GM23338 (cell line): ENCODE measurements at regions not wholly inside any gene's neighbourhood (a gene's known extent, or its start where the extent isn't known, plus 50 kb on each side); places are given as distances from the start of the nearest gene placed in this dataset.

Experiments
- ATAC-seq: fragments of 200-7000 bp; cut with Tn5 transposase; 3 replicates; pipeline ENCODE4 v1.9.1; 2020
- DNase-seq: peaks from one replicate; pipeline ENCODE4 v3.0.0-alpha.2; 2015; ENCODE audit warnings: low spot score
- H2AFZ ChIP-seq: fragments of 200-600 bp; sonication (generic); 2 replicates; pipeline ENCODE4 v1.8.0; 2016; ENCODE audit warnings: antibody characterized with exemption, mild to moderate bottlenecking, moderate library complexity
- H3F3A ChIP-seq: fragments of 200-600 bp; sonication (generic); replicated peaks from 2 replicates; pipeline ENCODE4 v1.8.0; 2017; ENCODE audit warnings: antibody characterized with exemption, mixed run types, low read depth
- H3K27ac ChIP-seq: fragments of 200-600 bp; sonication (generic); 2 replicates; pipeline ENCODE4 v1.6.1; 2016; ENCODE audit warnings: low read depth
- H3K27me3 ChIP-seq: fragments of 200-600 bp; sonication (generic); 2 replicates; pipeline ENCODE4 v1.8.0; 2016; ENCODE audit warnings: mild to moderate bottlenecking, mixed run types, moderate library complexity; ENCODE audit not compliant: insufficient read depth
- H3K36me3 ChIP-seq: fragments of 200-600 bp; sonication (generic); 2 replicates; pipeline ENCODE4 v1.8.0; 2016; ENCODE audit warnings: mild to moderate bottlenecking; ENCODE audit not compliant: insufficient read depth
- H3K4me1 ChIP-seq: fragments of 200-600 bp; sonication (generic); 2 replicates; pipeline ENCODE4 v1.8.0; 2016; ENCODE audit warnings: mild to moderate bottlenecking, moderate library complexity; ENCODE audit not compliant: insufficient read depth
- H3K4me2 ChIP-seq: fragments of 200-600 bp; sonication (generic); 2 replicates; pipeline ENCODE4 v1.7.1; 2017; ENCODE audit warnings: mixed run types
- H3K4me3 ChIP-seq: fragments of 200-600 bp; sonication (generic); 2 replicates; pipeline ENCODE4 v1.6.1; 2016; ENCODE audit warnings: mixed run types
- H3K79me2 ChIP-seq: fragments of 200-600 bp; sonication (generic); replicated peaks from 2 replicates; pipeline ENCODE4 v1.8.0; 2017; ENCODE audit warnings: mild to moderate bottlenecking; ENCODE audit not compliant: insufficient read depth
- H3K9me2 ChIP-seq: fragments of 200-600 bp; sonication (generic); 2 replicates; pipeline ENCODE4 v1.8.0; 2017; ENCODE audit not compliant: insufficient read depth
- H4K20me1 ChIP-seq: fragments of 200-600 bp; sonication (generic); replicated peaks from 2 replicates; pipeline ENCODE4 v1.8.0; 2017; ENCODE audit warnings: mild to moderate bottlenecking; ENCODE audit not compliant: insufficient read depth
- H3K27ac Mint-ChIP-seq: 2 replicates; pipeline ENCODE4 v1.8.0; 2020; ENCODE audit warnings: inconsistent platforms, mild to moderate bottlenecking, moderate library complexity, mixed read lengths
- H3K27me3 Mint-ChIP-seq: 3 replicates; pipeline ENCODE4 v1.8.0; 2022; ENCODE audit warnings: low read depth, mild to moderate bottlenecking, moderate library complexity, mixed read lengths, inconsistent platforms; ENCODE audit not compliant: insufficient read depth, poor library complexity
- H3K36me3 Mint-ChIP-seq: 3 replicates; pipeline ENCODE4 v1.8.0; 2021; ENCODE audit warnings: low read depth, mild to moderate bottlenecking, inconsistent platforms, moderate library complexity, mixed read lengths
- H3K4me1 Mint-ChIP-seq: 3 replicates; pipeline ENCODE4 v1.8.0; 2020; ENCODE audit warnings: mild to moderate bottlenecking, inconsistent platforms, mixed read lengths
- H3K4me3 Mint-ChIP-seq: 3 replicates; pipeline ENCODE4 v1.8.0; 2021; ENCODE audit warnings: moderate library complexity, mild to moderate bottlenecking, inconsistent platforms, mixed read lengths
- H3K9me3 Mint-ChIP-seq: 3 replicates; pipeline ENCODE4 v1.8.0; 2020; ENCODE audit warnings: moderate library complexity, mild to moderate bottlenecking, inconsistent platforms, mixed read lengths
- CREB1 ChIP-seq: fragments of 250-450 bp; sonication (Bioruptor Pico); IDR thresholded peaks from 2 replicates; pipeline ENCODE4 v1.5.0; 2020; ENCODE audit warnings: low read depth, mild to moderate bottlenecking, moderate library complexity
- EZH2 ChIP-seq: fragments of 200-600 bp; sonication (generic); IDR thresholded peaks from one replicate; pipeline ENCODE4 v1.8.0; 2017; ENCODE audit warnings: antibody characterized with exemption, mild to moderate bottlenecking, low read depth; ENCODE audit not compliant: unreplicated experiment
- EZH2phosphoT487 ChIP-seq: fragments of 200-600 bp; sonication (generic); IDR thresholded peaks from one replicate; pipeline ENCODE4 v1.8.1; 2018; ENCODE audit warnings: antibody characterized with exemption; ENCODE audit not compliant: unreplicated experiment
- JUNB ChIP-seq: IDR thresholded peaks from one replicate; pipeline ENCODE4 v1.6.1; 2016; ENCODE audit warnings: antibody characterized with exemption; ENCODE audit not compliant: unreplicated experiment
- NANOG ChIP-seq: IDR thresholded peaks from 2 replicates; pipeline ENCODE4 v1.6.1; 2016; ENCODE audit warnings: antibody characterized with exemption, borderline replicate concordance
- POLR2AphosphoS5 ChIP-seq: IDR thresholded peaks from 2 replicates; pipeline ENCODE4 v1.6.1; 2016; ENCODE audit warnings: antibody characterized with exemption, low read depth
- STAT1 ChIP-seq: IDR thresholded peaks from one replicate; pipeline ENCODE4 v1.6.1; 2016; ENCODE audit warnings: antibody characterized with exemption; ENCODE audit not compliant: unreplicated experiment
- ZNF114 ChIP-seq: fragments of 250-450 bp; sonication (Bioruptor Pico); IDR thresholded peaks from 2 replicates; pipeline ENCODE4 v1.5.0; 2020; ENCODE audit warnings: mild to moderate bottlenecking, moderate library complexity
- ZNF331 ChIP-seq: fragments of 250-450 bp; sonication (Bioruptor Pico); IDR thresholded peaks from 2 replicates; pipeline ENCODE4 v1.5.0; 2020; ENCODE audit warnings: low read depth, mild to moderate bottlenecking, moderate library complexity
- TF ChIP-seq, protein P1 (sequence below), 2 experiments: fragments of 200-600 bp in 1 of 2; sonication (generic) in 1 of 2; conservative IDR thresholded peaks; 2 replicates each; pipeline versions ENCODE4 v1.5.1 to v1.6.1; 2016 to 2017; ENCODE audit warnings: antibody characterized with exemption in 2 of 2, low read depth in 2 of 2, mild to moderate bottlenecking in 2 of 2, moderate library complexity in 1 of 2
- TF ChIP-seq, protein P2 (sequence below): IDR thresholded peaks from one replicate; pipeline ENCODE4 v1.6.1; 2018; ENCODE audit warnings: antibody characterized with exemption; ENCODE audit not compliant: unreplicated experiment

DNA sequence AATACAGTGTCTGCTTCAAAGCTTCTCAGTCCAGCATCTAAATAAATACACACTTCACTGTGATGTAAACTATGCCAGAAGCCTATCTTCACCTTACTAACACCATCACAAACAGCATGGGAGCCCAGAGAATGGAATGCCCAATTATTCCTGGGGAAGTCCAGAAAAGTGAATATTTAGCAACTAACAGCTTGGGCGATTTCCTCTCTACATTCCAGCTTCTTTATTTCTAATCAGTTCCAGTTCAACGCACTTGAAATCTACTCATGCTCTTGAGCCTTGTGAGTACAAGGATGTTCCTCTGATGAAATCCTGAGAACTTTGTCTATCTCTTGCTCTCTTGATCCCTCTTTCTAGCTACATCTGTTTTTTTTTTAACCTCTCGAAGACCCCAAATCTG, 100.4 kb upstream of the C9orf72 start (continued):
- TF ChIP-seq, protein P1, sequence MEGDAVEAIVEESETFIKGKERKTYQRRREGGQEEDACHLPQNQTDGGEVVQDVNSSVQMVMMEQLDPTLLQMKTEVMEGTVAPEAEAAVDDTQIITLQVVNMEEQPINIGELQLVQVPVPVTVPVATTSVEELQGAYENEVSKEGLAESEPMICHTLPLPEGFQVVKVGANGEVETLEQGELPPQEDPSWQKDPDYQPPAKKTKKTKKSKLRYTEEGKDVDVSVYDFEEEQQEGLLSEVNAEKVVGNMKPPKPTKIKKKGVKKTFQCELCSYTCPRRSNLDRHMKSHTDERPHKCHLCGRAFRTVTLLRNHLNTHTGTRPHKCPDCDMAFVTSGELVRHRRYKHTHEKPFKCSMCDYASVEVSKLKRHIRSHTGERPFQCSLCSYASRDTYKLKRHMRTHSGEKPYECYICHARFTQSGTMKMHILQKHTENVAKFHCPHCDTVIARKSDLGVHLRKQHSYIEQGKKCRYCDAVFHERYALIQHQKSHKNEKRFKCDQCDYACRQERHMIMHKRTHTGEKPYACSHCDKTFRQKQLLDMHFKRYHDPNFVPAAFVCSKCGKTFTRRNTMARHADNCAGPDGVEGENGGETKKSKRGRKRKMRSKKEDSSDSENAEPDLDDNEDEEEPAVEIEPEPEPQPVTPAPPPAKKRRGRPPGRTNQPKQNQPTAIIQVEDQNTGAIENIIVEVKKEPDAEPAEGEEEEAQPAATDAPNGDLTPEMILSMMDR (conservative IDR thresholded peaks at IDR 0.05; ENCODE audit: low read depth in 2 of 2) = no peak
- TF ChIP-seq EZH2phosphoT487 = no peak
- TF ChIP-seq ZNF114 (CRISPR knock-in tag) = no peak
- TF ChIP-seq STAT1 = no peak
- no peak for TF ChIP-seq JUNB

DNA sequence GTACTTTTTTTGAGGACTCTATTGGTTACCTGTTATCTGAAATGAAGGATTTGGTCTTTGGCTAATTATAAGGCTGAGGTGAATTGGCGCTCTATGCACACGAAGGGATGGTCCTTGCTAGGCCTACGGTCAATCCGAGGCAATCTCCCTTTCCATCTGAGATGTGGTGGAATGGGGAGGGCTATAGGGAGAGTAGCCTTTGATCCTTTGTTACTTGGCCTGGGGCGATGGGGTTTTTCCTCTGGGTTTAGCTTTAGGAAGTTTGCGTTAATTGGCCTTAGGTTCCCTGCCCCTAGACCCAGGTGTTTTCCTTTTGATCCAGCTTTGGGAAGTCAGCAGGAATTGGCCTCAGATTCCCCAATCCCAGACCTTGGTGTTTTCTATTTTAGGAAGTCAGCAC, 102.1 kb upstream of the C9orf72 start:
- Histone ChIP-seq H3K79me2 (no peaks in the 10 kb centered on the region), H3K27ac (no peak overlapping the region), H3K9me2 (no peaks in the 10 kb centered on the region), H3K27me3 (no peaks in the 10 kb centered on the region), H3K4me2 (no peak overlapping the region), H3K4me1 (peaks cover 36% of the 10 kb centered on the region), H4K20me1 (no peaks in the 10 kb centered on the region), H2AFZ (no peak overlapping the region), H3F3A (no peaks in the 10 kb centered on the region), H3K4me3 (no peak overlapping the region), H3K36me3 (no peaks in the 10 kb centered on the region)
- Mint-ChIP-seq H3K4me1 (peaks cover 45% of the 10 kb centered on the region), H3K36me3 (no peaks in the 10 kb centered on the region), H3K27me3 (peaks cover 6% of the 10 kb centered on the region), H3K27ac (no peak overlapping the region), H3K4me3 (no peak overlapping the region), H3K9me3 (no peaks in the 10 kb centered on the region; the same call in 2 of the 3 replicates)
- no peak for DNase-seq
- TF ChIP-seq NANOG (no peak), ZNF331 (CRISPR knock-in tag) (no peak), POLR2AphosphoS5 (no peak), STAT1 (no peak), EZH2 (no peak), ZNF114 (CRISPR knock-in tag) (no peak), JUNB (no peak)
- TF ChIP-seq, protein P1 (conservative IDR thresholded peaks at IDR 0.05; ENCODE audit: low read depth in 2 of 2) = no peak
- peak; percentile 36; the same call in 2 of the 3 replicates for ATAC-seq

DNA sequence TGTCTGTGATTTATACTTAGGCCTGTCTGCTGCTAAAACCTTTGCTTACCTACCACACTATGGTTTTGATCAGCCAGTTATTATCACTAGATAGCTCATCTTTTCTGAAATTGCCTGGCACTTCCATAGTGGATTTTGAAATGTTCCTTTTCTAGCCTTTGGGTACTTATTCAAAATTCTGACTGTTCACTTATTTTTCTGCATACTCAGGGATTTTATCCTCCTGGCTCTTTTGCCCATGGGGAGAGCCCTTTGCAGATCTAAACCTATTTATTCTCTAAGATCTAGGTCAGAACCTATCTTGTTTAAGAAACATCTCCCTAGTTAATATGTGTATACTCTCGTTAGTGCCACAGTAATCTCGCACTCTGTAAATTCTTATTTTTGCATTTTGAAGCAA, 103.5 kb upstream of the C9orf72 start:
- Histone ChIP-seq H3K9me2 (no peaks in the 10 kb centered on the region), H4K20me1 (no peaks in the 10 kb centered on the region), H3K27me3 (no peaks in the 10 kb centered on the region), H3K79me2 (no peaks in the 10 kb centered on the region), H2AFZ (no peak overlapping the region), H3F3A (no peaks in the 10 kb centered on the region), H3K4me3 (no peak overlapping the region), H3K4me1 (peaks cover 30% of the 10 kb centered on the region), H3K4me2 (no peak overlapping the region), H3K36me3 (no peaks in the 10 kb centered on the region), H3K27ac (no peak overlapping the region)
- Mint-ChIP-seq H3K9me3 (no peaks in the 10 kb centered on the region; the same call in 2 of the 3 replicates), H3K27ac (no peak overlapping the region), H3K27me3 (peaks cover 6% of the 10 kb centered on the region), H3K4me3 (no peak overlapping the region), H3K36me3 (no peaks in the 10 kb centered on the region), H3K4me1 (peaks cover 41% of the 10 kb centered on the region)
- ATAC-seq (no peak), DNase-seq (no peak)
- TF ChIP-seq EZH2phosphoT487 (no peak), ZNF331 (CRISPR knock-in tag) (no peak), NANOG (no peak), EZH2 (no peak), CREB1 (CRISPR knock-in tag) (no peak), POLR2AphosphoS5 (no peak), STAT1 (no peak)
- TF ChIP-seq, protein P1 (conservative IDR thresholded peaks at IDR 0.05; ENCODE audit: low read depth in 2 of 2) = no peak
- TF ChIP-seq, protein P2, sequence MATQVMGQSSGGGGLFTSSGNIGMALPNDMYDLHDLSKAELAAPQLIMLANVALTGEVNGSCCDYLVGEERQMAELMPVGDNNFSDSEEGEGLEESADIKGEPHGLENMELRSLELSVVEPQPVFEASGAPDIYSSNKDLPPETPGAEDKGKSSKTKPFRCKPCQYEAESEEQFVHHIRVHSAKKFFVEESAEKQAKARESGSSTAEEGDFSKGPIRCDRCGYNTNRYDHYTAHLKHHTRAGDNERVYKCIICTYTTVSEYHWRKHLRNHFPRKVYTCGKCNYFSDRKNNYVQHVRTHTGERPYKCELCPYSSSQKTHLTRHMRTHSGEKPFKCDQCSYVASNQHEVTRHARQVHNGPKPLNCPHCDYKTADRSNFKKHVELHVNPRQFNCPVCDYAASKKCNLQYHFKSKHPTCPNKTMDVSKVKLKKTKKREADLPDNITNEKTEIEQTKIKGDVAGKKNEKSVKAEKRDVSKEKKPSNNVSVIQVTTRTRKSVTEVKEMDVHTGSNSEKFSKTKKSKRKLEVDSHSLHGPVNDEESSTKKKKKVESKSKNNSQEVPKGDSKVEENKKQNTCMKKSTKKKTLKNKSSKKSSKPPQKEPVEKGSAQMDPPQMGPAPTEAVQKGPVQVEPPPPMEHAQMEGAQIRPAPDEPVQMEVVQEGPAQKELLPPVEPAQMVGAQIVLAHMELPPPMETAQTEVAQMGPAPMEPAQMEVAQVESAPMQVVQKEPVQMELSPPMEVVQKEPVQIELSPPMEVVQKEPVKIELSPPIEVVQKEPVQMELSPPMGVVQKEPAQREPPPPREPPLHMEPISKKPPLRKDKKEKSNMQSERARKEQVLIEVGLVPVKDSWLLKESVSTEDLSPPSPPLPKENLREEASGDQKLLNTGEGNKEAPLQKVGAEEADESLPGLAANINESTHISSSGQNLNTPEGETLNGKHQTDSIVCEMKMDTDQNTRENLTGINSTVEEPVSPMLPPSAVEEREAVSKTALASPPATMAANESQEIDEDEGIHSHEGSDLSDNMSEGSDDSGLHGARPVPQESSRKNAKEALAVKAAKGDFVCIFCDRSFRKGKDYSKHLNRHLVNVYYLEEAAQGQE = no peak
